HepG2 (cell line): ENCODE measurements at regions not wholly inside any gene's neighbourhood (a gene's known extent, or its start where the extent isn't known, plus 50 kb on each side); places are given as distances from the start of the nearest gene placed in this dataset.
"Not testable (repeated sequence)": the region's sequence is repeated elsewhere in the genome, so short reads cannot be mapped to it uniquely, and the experiment has no call there.

ENCODE experiments used
- ATAC-seq: fragments of 200-7000 bp; cut with Tn5 transposase; 3 replicates; pipeline ENCODE4 v1.9.1; 2020; ENCODE audit warnings: mild to moderate bottlenecking, moderate library complexity
- BruUV-seq: library from RNA; stranded (reverse); fragments of 400-500 nt; replicated peaks from 2 replicates; lab custom pipeline; 2021; lab: Mats Ljungman, UMichigan
- CTCF ChIA-PET: fragments of 300-600 bp; formaldehyde crosslinking; extraction: SDS; loops from one replicate; lab custom pipeline; 2021; ENCODE audit warnings: low total read pairs, inconsistent platforms, low intra/inter-chr PET ratio; lab: Yijun Ruan, JAX
- POLR2A ChIA-PET: fragments of 350-600 bp; sonication (Branson Sonifier 250); formaldehyde crosslinking; loops from one replicate; lab custom pipeline; 2020; ENCODE audit warnings: antibody characterized with exemption, inconsistent platforms; lab: Yijun Ruan, JAX
- DNase-seq: peaks from one replicate; pipeline ENCODE4 v3.0.0-alpha.2; 2015; ENCODE audit warnings: low spot score
- FAIRE-seq: peaks from 3 replicates; lab custom pipeline; 2011; peaks lifted over from hg19 to GRCh38; lab: Jason Lieb, UNC
- H2AFZ ChIP-seq: one replicate; pipeline ENCODE4 v1.6.1; 2011; ENCODE audit warnings: low read length, inconsistent platforms
- H3K27ac ChIP-seq: fragments of 300-600 bp; 3 replicates; pipeline ENCODE4 v1.8.0; 2011; ENCODE audit warnings: mixed run types, mild to moderate bottlenecking, mixed read lengths, low read length, inconsistent platforms; ENCODE audit not compliant: insufficient read depth; ENCODE audit errors: extremely low read length
- H3K27me3 ChIP-seq, 2 experiments: fragments of 200-600 bp in 1 of 2; 2 replicates in 1 of 2; 3 replicates in 1 of 2; pipeline versions ENCODE4 v1.6.0 to v1.8.0; 2011; ENCODE audit warnings: low read length in 2 of 2, mild to moderate bottlenecking in 2 of 2, moderate library complexity in 2 of 2, inconsistent platforms in 1 of 2; ENCODE audit not compliant: insufficient read depth in 2 of 2, control insufficient read depth in 1 of 2
- H3K36me3 ChIP-seq, 2 experiments: fragments of 200-600 bp in 1 of 2; replicated peaks in 1 of 2; 2 replicates in 1 of 2; 3 replicates in 1 of 2; pipeline versions ENCODE4 v1.5.1 to v1.8.0; 2011; ENCODE audit warnings: low read length in 2 of 2, inconsistent platforms in 1 of 2; ENCODE audit not compliant: insufficient read depth in 2 of 2, control insufficient read depth in 1 of 2
- H3K4me1 ChIP-seq: 2 replicates; pipeline ENCODE4 v1.5.1; 2012; ENCODE audit warnings: low read length, inconsistent platforms; ENCODE audit not compliant: insufficient read depth
- H3K4me2 ChIP-seq: 2 replicates; pipeline ENCODE4 v1.6.0; 2011; ENCODE audit warnings: low read depth, low read length, inconsistent platforms
- H3K4me3 ChIP-seq, 3 experiments: fragments of 200-600 bp in 1 of 3; sonication (generic), shearing (Covaris generic) in 1 of 3; replicated peaks in 1 of 3; 2 replicates each; pipeline ENCODE4 v1.5.1; 2011 to 2016; ENCODE audit warnings: low read length in 3 of 3, inconsistent platforms in 2 of 3, low read depth in 2 of 3, mild to moderate bottlenecking in 2 of 3, control low read depth in 1 of 3, mixed read lengths in 1 of 3; ENCODE audit not compliant: insufficient read depth in 1 of 3
- H3K79me2 ChIP-seq: one replicate; pipeline ENCODE4 v1.6.1; 2011; ENCODE audit warnings: low read length, inconsistent platforms; ENCODE audit not compliant: insufficient read depth
- H3K9ac ChIP-seq: 2 replicates; pipeline ENCODE4 v1.6.0; 2011; ENCODE audit warnings: mild to moderate bottlenecking, low read depth, low read length, inconsistent platforms; ENCODE audit not compliant: insufficient read depth
- H3K9me3 ChIP-seq: 2 replicates; pipeline ENCODE4 v1.5.1; 2012; ENCODE audit warnings: mild to moderate bottlenecking, low read length
- H4K20me1 ChIP-seq: 2 replicates; pipeline ENCODE4 v1.6.0; 2011; ENCODE audit warnings: inconsistent platforms, mild to moderate bottlenecking, low read length, moderate library complexity; ENCODE audit not compliant: insufficient read depth
- ATRX ChIP-seq: sonication (generic); formaldehyde crosslinking; IDR thresholded peaks from 2 replicates; pipeline ENCODE4 v1.4.0; 2020; ENCODE audit warnings: missing genetic modification reagents, borderline replicate concordance
- HDAC1 ChIP-seq: sonication (generic); formaldehyde crosslinking; IDR thresholded peaks from 2 replicates; pipeline ENCODE4 v1.5.1; 2020; ENCODE audit warnings: mild to moderate bottlenecking, missing genetic modification reagents
- HIVEP1 ChIP-seq: sonication (generic); formaldehyde crosslinking; IDR thresholded peaks from 2 replicates; pipeline ENCODE4 v1.4.0; 2020; ENCODE audit warnings: mild to moderate bottlenecking, missing genetic modification reagents
- MED13 ChIP-seq: sonication (generic); formaldehyde crosslinking; IDR thresholded peaks from 2 replicates; pipeline ENCODE4 v1.5.0; 2020; ENCODE audit warnings: missing genetic modification reagents
- NRL ChIP-seq: sonication (generic); formaldehyde crosslinking; IDR thresholded peaks from 2 replicates; pipeline ENCODE4 v1.5.0; 2020; ENCODE audit warnings: missing genetic modification reagents, mild to moderate bottlenecking, moderate library complexity, borderline replicate concordance
- ZC3H13 ChIP-seq: sonication (generic); formaldehyde crosslinking; IDR thresholded peaks from 2 replicates; pipeline ENCODE4 v1.8.1; 2023; ENCODE audit warnings: mild to moderate bottlenecking, missing genetic modification reagents, moderate library complexity
- ZNF552 ChIP-seq: sonication (generic); formaldehyde crosslinking; IDR thresholded peaks from 2 replicates; pipeline ENCODE4 v1.9.0; 2022; ENCODE audit warnings: missing genetic modification reagents, mild to moderate bottlenecking, borderline replicate concordance
- WGBS: methylation state at CpG from one replicate; pipeline ENCODE4 v1.1.6; 2017; ENCODE audit warnings: low lambda C conversion rate; 5-methylcytosine and 5-hydroxymethylcytosine counted together
- in situ Hi-C: cut with HindIII; loops from 2 replicates; pipeline ENCODE4 v1.10.0; 2017; ENCODE audit warnings: low pct_unique_long_range_greater_than_20kb; ENCODE audit not compliant: extremely low pct_ligation_motif_present
- intact Hi-C: fragments of 100-400 bp; cut with micrococcal nuclease; formaldehyde crosslinking; loops from one replicate; pipeline ENCODE4 v1.10.0; 2022; ENCODE audit not compliant: unreplicated experiment
- TF ChIP-seq, protein P1 (sequence below): IDR thresholded peaks from 2 replicates; pipeline ENCODE4 v1.6.1; 2016; ENCODE audit warnings: missing compliant biosample characterization, missing genetic modification reagents, borderline replicate concordance

GRCh38 chr1:47664356-47664755, 226.5 kb downstream of the FOXD2 start:
- no peak for ATAC-seq
- no peak overlapping the region for H3K9ac ChIP-seq
- H2AFZ ChIP-seq, result no peak overlapping the region
- H3K79me2 ChIP-seq, result no peaks in the 10 kb centered on the region
- no peak for DNase-seq
- H3K4me3 ChIP-seq, result no peak overlapping the region
- H3K27ac ChIP-seq, result no peak overlapping the region
- WGBS, result 0% methylated on average over 2 of the region's 4 CpGs
- no peaks in the 10 kb centered on the region for H3K9me3 ChIP-seq
- H3K36me3 ChIP-seq, result no peaks in the 10 kb centered on the region
- H3K27me3 ChIP-seq, result peaks cover 0 to 8% of the 10 kb centered on the region in 2 experiments; a peak in 1 of 5 replicates
- no TSS peak for BruUV-seq
- CTCF ChIA-PET, result no interaction called here
- H4K20me1 ChIP-seq, result no peaks in the 10 kb centered on the region
- POLR2A ChIA-PET, result no interaction called here
- in situ Hi-C loops (no loop called here), intact Hi-C loops (no loop called here)
- no peak for FAIRE-seq
- no peak overlapping the region for H3K4me2 ChIP-seq
- no peaks in the 10 kb centered on the region for H3K4me1 ChIP-seq
- TF ChIP-seq HDAC1 (CRISPR knock-in tag) (no peak), MED13 (no peak), ZC3H13 (no peak), ATRX (CRISPR knock-in tag) (no peak), HIVEP1 (CRISPR knock-in tag) (no peak), ZNF552 (CRISPR knock-in tag) (no peak), NRL (CRISPR knock-in tag) (no peak)
- TF ChIP-seq, protein P1, sequence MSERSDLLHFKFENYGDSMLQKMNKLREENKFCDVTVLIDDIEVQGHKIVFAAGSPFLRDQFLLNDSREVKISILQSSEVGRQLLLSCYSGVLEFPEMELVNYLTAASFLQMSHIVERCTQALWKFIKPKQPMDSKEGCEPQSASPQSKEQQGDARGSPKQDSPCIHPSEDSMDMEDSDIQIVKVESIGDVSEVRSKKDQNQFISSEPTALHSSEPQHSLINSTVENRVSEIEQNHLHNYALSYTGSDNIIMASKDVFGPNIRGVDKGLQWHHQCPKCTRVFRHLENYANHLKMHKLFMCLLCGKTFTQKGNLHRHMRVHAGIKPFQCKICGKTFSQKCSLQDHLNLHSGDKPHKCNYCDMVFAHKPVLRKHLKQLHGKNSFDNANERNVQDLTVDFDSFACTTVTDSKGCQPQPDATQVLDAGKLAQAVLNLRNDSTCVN, result no peak

GRCh38 chr1:47664896-47665295, 227.1 kb downstream of the FOXD2 start:
- H3K9ac ChIP-seq, H3K9me3 ChIP-seq, BruUV-seq, H4K20me1 ChIP-seq, intact Hi-C loops, H3K4me2 ChIP-seq, POLR2A ChIA-PET, H3K4me1 ChIP-seq, CTCF ChIA-PET, DNase-seq, H3K27ac ChIP-seq, H2AFZ ChIP-seq, H3K36me3 ChIP-seq, FAIRE-seq, H3K4me3 ChIP-seq, H3K79me2 ChIP-seq, H3K27me3 ChIP-seq, ATAC-seq, in situ Hi-C loops: not testable (repeated sequence)
- 52% methylated on average over 8 of the region's 8 CpGs for WGBS
